Endodermal cell (in vitro differentiated cells): ENCODE measurements at regions not wholly inside any gene's neighbourhood (a gene's known extent, or its start where the extent isn't known, plus 50 kb on each side); places are given as distances from the start of the nearest gene placed in this dataset.

Experiments
- DNase-seq: peaks from one replicate; pipeline ENCODE4 v3.0.0-alpha.2; 2017
- H3K27ac ChIP-seq: 2 replicates; pipeline ENCODE4 v1.5.1; 2013; ENCODE audit warnings: mild to moderate bottlenecking, low read depth, low read length, moderate library complexity
- H3K27me3 ChIP-seq: 2 replicates; pipeline ENCODE4 v1.6.1; 2013; ENCODE audit warnings: mild to moderate bottlenecking, low read length, moderate library complexity; ENCODE audit not compliant: insufficient read depth, control insufficient read depth, poor library complexity, severe bottlenecking
- H3K36me3 ChIP-seq: 2 replicates; pipeline ENCODE4 v1.7.0; 2013; ENCODE audit warnings: mild to moderate bottlenecking, low read length, moderate library complexity; ENCODE audit not compliant: control insufficient read depth, insufficient read depth
- H3K4me1 ChIP-seq: one replicate; pipeline ENCODE4 v1.7.0; 2013; ENCODE audit warnings: low read length; ENCODE audit not compliant: control insufficient read depth, insufficient read depth
- H3K4me3 ChIP-seq: 2 replicates; pipeline ENCODE4 v1.5.1; 2013; ENCODE audit warnings: mild to moderate bottlenecking, low read length, moderate library complexity
- H3K9ac ChIP-seq: 2 replicates; pipeline ENCODE4 v1.6.1; 2013; ENCODE audit warnings: mild to moderate bottlenecking, low read length, moderate library complexity; ENCODE audit not compliant: poor library complexity, severe bottlenecking; ENCODE audit errors: extremely low read depth
- H3K9me3 ChIP-seq: 2 replicates; pipeline ENCODE4 v1.6.1; 2013; ENCODE audit warnings: mild to moderate bottlenecking, low read length, moderate library complexity; ENCODE audit not compliant: control insufficient read depth
- H3K27ac Mint-ChIP-seq: 2 replicates; pipeline ENCODE4 v1.8.0; 2020; ENCODE audit warnings: mixed read lengths
- H3K27me3 Mint-ChIP-seq: 2 replicates; pipeline ENCODE4 v1.8.0; 2021; ENCODE audit warnings: mild to moderate bottlenecking, mixed read lengths; ENCODE audit not compliant: insufficient read depth
- H3K36me3 Mint-ChIP-seq: 2 replicates; pipeline ENCODE4 v1.8.0; 2020; ENCODE audit warnings: low read depth, mixed read lengths
- H3K4me1 Mint-ChIP-seq: 2 replicates; pipeline ENCODE4 v1.8.0; 2020; ENCODE audit warnings: mixed read lengths
- H3K4me3 Mint-ChIP-seq: 2 replicates; pipeline ENCODE4 v1.8.0; 2020; ENCODE audit warnings: mild to moderate bottlenecking, moderate library complexity, mixed read lengths
- H3K9me3 Mint-ChIP-seq: 2 replicates; pipeline ENCODE4 v1.8.0; 2020; ENCODE audit warnings: mild to moderate bottlenecking, mixed read lengths
- WGBS, 2 experiments: methylation state at CpG; one replicate each; pipeline versions ENCODE4 v1.1.5 to v1.1.7; 2013; ENCODE audit warnings: missing lambda C conversion rate in 2 of 2, mixed read lengths in 1 of 2; ENCODE audit not compliant: insufficient coverage in 1 of 2, insufficient read length in 1 of 2; 5-methylcytosine and 5-hydroxymethylcytosine counted together
- TF ChIP-seq, protein P1 (sequence below): fragments of 200-600 bp; sonication (generic); conservative IDR thresholded peaks from 2 replicates; pipeline ENCODE4 v1.5.0; 2021; ENCODE audit warnings: antibody characterized with exemption, mild to moderate bottlenecking

- Mint-ChIP-seq H3K27ac (no peak overlapping the region), H3K4me3 (no peak overlapping the region), H3K36me3 (no peaks in the 10 kb centered on the region), H3K4me1 (no peaks in the 10 kb centered on the region), H3K9me3 (no peaks in the 10 kb centered on the region), H3K27me3 (peaks cover 69% of the 10 kb centered on the region)
- Histone ChIP-seq H3K27me3 (peaks cover 43% of the 10 kb centered on the region), H3K9me3 (no peaks in the 10 kb centered on the region), H3K27ac (no peak overlapping the region), H3K4me3 (no peak overlapping the region), H3K4me1 (no peaks in the 10 kb centered on the region), H3K9ac (no peak overlapping the region), H3K36me3 (no peaks in the 10 kb centered on the region)
- WGBS, 2 experiments: 86 to 98% methylated on average over 4 of the region's 4 CpGs
- TF ChIP-seq, protein P1, sequence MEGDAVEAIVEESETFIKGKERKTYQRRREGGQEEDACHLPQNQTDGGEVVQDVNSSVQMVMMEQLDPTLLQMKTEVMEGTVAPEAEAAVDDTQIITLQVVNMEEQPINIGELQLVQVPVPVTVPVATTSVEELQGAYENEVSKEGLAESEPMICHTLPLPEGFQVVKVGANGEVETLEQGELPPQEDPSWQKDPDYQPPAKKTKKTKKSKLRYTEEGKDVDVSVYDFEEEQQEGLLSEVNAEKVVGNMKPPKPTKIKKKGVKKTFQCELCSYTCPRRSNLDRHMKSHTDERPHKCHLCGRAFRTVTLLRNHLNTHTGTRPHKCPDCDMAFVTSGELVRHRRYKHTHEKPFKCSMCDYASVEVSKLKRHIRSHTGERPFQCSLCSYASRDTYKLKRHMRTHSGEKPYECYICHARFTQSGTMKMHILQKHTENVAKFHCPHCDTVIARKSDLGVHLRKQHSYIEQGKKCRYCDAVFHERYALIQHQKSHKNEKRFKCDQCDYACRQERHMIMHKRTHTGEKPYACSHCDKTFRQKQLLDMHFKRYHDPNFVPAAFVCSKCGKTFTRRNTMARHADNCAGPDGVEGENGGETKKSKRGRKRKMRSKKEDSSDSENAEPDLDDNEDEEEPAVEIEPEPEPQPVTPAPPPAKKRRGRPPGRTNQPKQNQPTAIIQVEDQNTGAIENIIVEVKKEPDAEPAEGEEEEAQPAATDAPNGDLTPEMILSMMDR: no peak
- no peak for DNase-seq
These were observed 125.8 kb upstream of the LPCAT1 start for GRCh38 chr5:1649554-1649953.

DNA sequence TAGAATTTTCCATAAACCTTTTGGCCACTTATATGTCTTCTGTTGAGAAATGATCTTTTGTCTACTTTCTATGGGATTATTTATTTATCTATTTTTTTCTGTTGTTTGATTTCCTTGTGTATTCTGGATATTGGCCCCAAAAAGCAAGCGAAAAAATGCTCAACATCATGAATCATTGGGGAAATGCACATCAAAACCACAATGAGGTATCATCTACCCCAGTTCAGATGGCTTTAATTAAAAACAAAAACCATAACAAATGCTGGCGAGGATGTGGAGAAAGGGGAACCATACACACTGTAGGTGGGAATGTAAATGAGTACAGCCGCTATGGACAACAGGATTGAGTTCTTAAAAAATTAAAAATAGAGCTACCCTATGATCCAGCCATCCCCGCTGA is 125.0 kb upstream of the LPCAT1 start:
- Histone ChIP-seq H3K27me3 (peaks cover 45% of the 10 kb centered on the region), H3K9me3 (no peaks in the 10 kb centered on the region), H3K36me3 (no peaks in the 10 kb centered on the region), H3K9ac (no peak overlapping the region), H3K4me1 (no peaks in the 10 kb centered on the region), H3K4me3 (no peak overlapping the region), H3K27ac (no peak overlapping the region)
- H3K9me3 Mint-ChIP-seq: no peaks in the 10 kb centered on the region
- DNase-seq: no peak
- TF ChIP-seq, protein P1: no peak
- H3K36me3 Mint-ChIP-seq: no peaks in the 10 kb centered on the region
- peaks cover 69% of the 10 kb centered on the region for H3K27me3 Mint-ChIP-seq
- no peak overlapping the region for H3K27ac Mint-ChIP-seq
- H3K4me1 Mint-ChIP-seq: peaks cover 3% of the 10 kb centered on the region
- WGBS, 2 experiments: 86 to 90% methylated on average over 2 to 4 of the region's 4 CpGs
- no peak overlapping the region for H3K4me3 Mint-ChIP-seq

- Histone ChIP-seq H3K4me3 (no peak overlapping the region), H3K27ac (no peak overlapping the region), H3K36me3 (no peaks in the 10 kb centered on the region), H3K9ac (no peak overlapping the region), H3K27me3 (peaks cover 48% of the 10 kb centered on the region), H3K9me3 (no peaks in the 10 kb centered on the region), H3K4me1 (no peaks in the 10 kb centered on the region)
- TF ChIP-seq, protein P1: no peak
- no peaks in the 10 kb centered on the region for H3K36me3 Mint-ChIP-seq
- no peak overlapping the region for H3K4me3 Mint-ChIP-seq
- H3K9me3 Mint-ChIP-seq: no peaks in the 10 kb centered on the region
- peak; percentile 22 for DNase-seq
- WGBS, 2 experiments: 90% methylated on average over 4 to 9 of the region's 9 CpGs
- H3K27me3 Mint-ChIP-seq: peaks cover 68% of the 10 kb centered on the region
- H3K27ac Mint-ChIP-seq: no peak overlapping the region
- H3K4me1 Mint-ChIP-seq: peaks cover 3% of the 10 kb centered on the region
These were observed 123.8 kb upstream of the LPCAT1 start for GRCh38 chr5:1647580-1647979.
